Transverse colon (tissue), 4 donors: ENCODE measurements at regions not wholly inside any gene's neighbourhood (a gene's known extent, or its start where the extent isn't known, plus 50 kb on each side); places are given as distances from the start of the nearest gene placed in this dataset.

Source experiments
- DNase-seq: peaks from one replicate; pipeline ENCODE4 v3.0.0-alpha.2; 2019
- H3K27ac ChIP-seq, 4 donors: fragments of 200-600 bp; sonication (generic); 2 replicates each; pipeline ENCODE4 v1.5.1; 2016 to 2018; ENCODE audit warnings: inconsistent platforms in 4 of 4
- H3K27me3 ChIP-seq: fragments of 200-600 bp; sonication (generic); 2 replicates; pipeline ENCODE4 v1.5.1; 2017; ENCODE audit warnings: inconsistent platforms
- H3K36me3 ChIP-seq, 4 donors: fragments of 200-600 bp; sonication (generic); 2 replicates each; pipeline ENCODE4 v1.5.1; 2017 to 2019; ENCODE audit warnings: inconsistent platforms in 4 of 4
- H3K4me1 ChIP-seq, 4 donors: fragments of 200-600 bp; sonication (generic); 2 replicates each; pipeline ENCODE4 v1.5.1; 2017 to 2020; ENCODE audit warnings: inconsistent platforms in 4 of 4
- H3K4me3 ChIP-seq, 4 donors: fragments of 200-600 bp; sonication (generic); 1 replicate in 1 of 4; 2 replicates in 3 of 4; pipeline versions ENCODE4 v1.5.1 to v1.6.1; 2017 to 2019; ENCODE audit warnings: inconsistent platforms in 4 of 4
- H3K9me3 ChIP-seq, 2 donors: fragments of 200-600 bp; sonication (generic); 2 replicates each; pipeline ENCODE4 v1.5.1; 2017 to 2019; ENCODE audit warnings: inconsistent platforms in 2 of 2
- EP300 ChIP-seq: sonication (generic); formaldehyde crosslinking; IDR thresholded peaks from one replicate; pipeline ENCODE4 v1.6.1; 2017; ENCODE audit warnings: antibody characterized with exemption, low read depth
- POLR2A ChIP-seq: fragments of 450-650 bp; IDR thresholded peaks from one replicate; pipeline ENCODE4 v1.6.1; 2016; ENCODE audit warnings: antibody characterized with exemption, mild to moderate bottlenecking, moderate library complexity
- POLR2AphosphoS5 ChIP-seq, 3 donors: sonication (generic); formaldehyde crosslinking; IDR thresholded peaks; one replicate each; pipeline ENCODE4 v1.6.1; 2016; ENCODE audit warnings: antibody characterized with exemption in 3 of 3
- WGBS, 2 donors: methylation state at CpG; one replicate each; pipeline ENCODE4 v1.1.5; 2018; ENCODE audit warnings: low coverage in 1 of 2; 5-methylcytosine and 5-hydroxymethylcytosine counted together
- in situ Hi-C, 4 donors: fragments of 200-750 bp; cut with MboI; loops; one replicate each; pipeline versions ENCODE4 v1.15.0 to v1.15.1; 2017; ENCODE audit warnings: low sequenced_read_pairs in 3 of 4, low pct_ligation_motif_present in 1 of 4, low pct_unique_long_range_greater_than_20kb in 1 of 4
- intact Hi-C: fragments of 100-400 bp; cut with DNase I; formaldehyde crosslinking; loops from one replicate; pipeline ENCODE4 v1.15.1; 2023; ENCODE audit warnings: low total_unique reads
- TF ChIP-seq, protein P1 (sequence below), 5 experiments: fragments of 200-600 bp in 3 of 5; fragments of 450-650 bp in 2 of 5; sonication (generic) in 3 of 5; IDR thresholded peaks; 1 replicate in 2 of 5; 2 replicates in 3 of 5; pipeline ENCODE4 v1.5.1; 2016 to 2017; ENCODE audit warnings: antibody characterized with exemption in 5 of 5, inconsistent platforms in 3 of 5, mild to moderate bottlenecking in 2 of 5, moderate library complexity in 1 of 5

- no peak overlapping the region for H3K4me3 ChIP-seq
- no peak for TF ChIP-seq POLR2AphosphoS5 (IDR thresholded peaks at IDR 0.05)
- no peak for TF ChIP-seq POLR2A
- TF ChIP-seq, protein P1, sequence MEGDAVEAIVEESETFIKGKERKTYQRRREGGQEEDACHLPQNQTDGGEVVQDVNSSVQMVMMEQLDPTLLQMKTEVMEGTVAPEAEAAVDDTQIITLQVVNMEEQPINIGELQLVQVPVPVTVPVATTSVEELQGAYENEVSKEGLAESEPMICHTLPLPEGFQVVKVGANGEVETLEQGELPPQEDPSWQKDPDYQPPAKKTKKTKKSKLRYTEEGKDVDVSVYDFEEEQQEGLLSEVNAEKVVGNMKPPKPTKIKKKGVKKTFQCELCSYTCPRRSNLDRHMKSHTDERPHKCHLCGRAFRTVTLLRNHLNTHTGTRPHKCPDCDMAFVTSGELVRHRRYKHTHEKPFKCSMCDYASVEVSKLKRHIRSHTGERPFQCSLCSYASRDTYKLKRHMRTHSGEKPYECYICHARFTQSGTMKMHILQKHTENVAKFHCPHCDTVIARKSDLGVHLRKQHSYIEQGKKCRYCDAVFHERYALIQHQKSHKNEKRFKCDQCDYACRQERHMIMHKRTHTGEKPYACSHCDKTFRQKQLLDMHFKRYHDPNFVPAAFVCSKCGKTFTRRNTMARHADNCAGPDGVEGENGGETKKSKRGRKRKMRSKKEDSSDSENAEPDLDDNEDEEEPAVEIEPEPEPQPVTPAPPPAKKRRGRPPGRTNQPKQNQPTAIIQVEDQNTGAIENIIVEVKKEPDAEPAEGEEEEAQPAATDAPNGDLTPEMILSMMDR (IDR thresholded peaks at IDR 0.05) = no peak
- no peak for TF ChIP-seq EP300
- H3K9me3 ChIP-seq = no peaks in the 10 kb centered on the region
- no peaks in the 10 kb centered on the region for H3K4me1 ChIP-seq
- H3K27ac ChIP-seq = no peak overlapping the region
- in situ Hi-C loops = no loop called here
- H3K36me3 ChIP-seq = no peaks in the 10 kb centered on the region
- H3K27me3 ChIP-seq = no peaks in the 10 kb centered on the region
- DNase-seq = no peak
- intact Hi-C loops = no loop called here
Measured at GRCh38 chr5:108634010-108634616, 113.6 kb upstream of the FER start.

GRCh38 chr5:108629779-108630528 lies 117.7 kb upstream of the FER start:
- Histone ChIP-seq H3K36me3 (no peaks in the 10 kb centered on the region), H3K27me3 (no peaks in the 10 kb centered on the region), H3K4me3 (no peak overlapping the region), H3K27ac (no peak overlapping the region), H3K4me1 (no peaks in the 10 kb centered on the region), H3K9me3 (no peaks in the 10 kb centered on the region)
- no peak for DNase-seq
- intact Hi-C loops = no loop called here
- in situ Hi-C loops = no loop called here
- 83 to 94% methylated on average over 1 to 2 of the region's 2 CpGs for WGBS, 2 donors
- TF ChIP-seq, protein P1 (IDR thresholded peaks at IDR 0.05) = no peak

- no peak for TF ChIP-seq EP300
- no peak for TF ChIP-seq POLR2A
- TF ChIP-seq, protein P1 (IDR thresholded peaks at IDR 0.05) = no peak
- TF ChIP-seq POLR2AphosphoS5 (IDR thresholded peaks at IDR 0.05) = no peak
- 88 to 90% methylated on average over 2 of the region's 2 CpGs for WGBS, 2 donors
- in situ Hi-C loops = no loop called here
- H3K36me3 ChIP-seq = no peaks in the 10 kb centered on the region
- no peak for DNase-seq
- no peaks in the 10 kb centered on the region for H3K4me1 ChIP-seq
- no peak overlapping the region for H3K4me3 ChIP-seq
- no peak overlapping the region for H3K27ac ChIP-seq
- H3K27me3 ChIP-seq = no peaks in the 10 kb centered on the region
- no peaks in the 10 kb centered on the region for H3K9me3 ChIP-seq
- intact Hi-C loops = no loop called here
Measured at GRCh38 chr5:108625654-108626053, 122.0 kb upstream of the FER start.

DNA sequence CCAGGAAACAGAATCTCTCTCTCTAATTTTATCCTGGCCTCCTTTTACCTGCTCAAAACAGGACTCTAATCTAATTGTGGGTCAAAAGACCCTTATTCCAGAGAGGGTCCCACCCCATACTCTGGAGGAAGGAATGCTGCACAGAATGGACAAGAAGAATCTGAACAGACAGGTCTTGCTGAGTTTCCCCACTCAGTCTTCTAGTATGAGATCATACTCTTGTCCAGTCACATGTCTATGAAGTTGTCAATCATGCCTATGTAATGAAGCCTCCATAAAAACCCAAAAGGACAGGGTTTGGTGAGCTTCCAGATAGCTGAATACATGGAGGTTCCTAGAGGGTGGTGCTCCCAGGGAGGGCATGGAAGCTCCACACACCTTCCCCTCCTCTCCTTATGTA lies 123.9 kb upstream of the FER start:
- no peaks in the 10 kb centered on the region for H3K4me1 ChIP-seq
- intact Hi-C loops = no loop called here
- no peak for TF ChIP-seq POLR2A
- TF ChIP-seq, protein P1 (IDR thresholded peaks at IDR 0.05) = no peak
- H3K4me3 ChIP-seq = no peak overlapping the region
- no peaks in the 10 kb centered on the region for H3K27me3 ChIP-seq
- H3K27ac ChIP-seq = no peak overlapping the region
- in situ Hi-C loops = no loop called here
- no peaks in the 10 kb centered on the region for H3K9me3 ChIP-seq
- DNase-seq = no peak
- H3K36me3 ChIP-seq = no peaks in the 10 kb centered on the region
